Natural killer cell (primary cell): ENCODE measurements at regions not wholly inside any gene's neighbourhood (a gene's known extent, or its start where the extent isn't known, plus 50 kb on each side); places are given as distances from the start of the nearest gene placed in this dataset.

ENCODE experiments used
- ATAC-seq, 3 donors: fragments of 150-1000 bp in 2 of 3; fragments of 200-7000 bp in 1 of 3; cut with Tn5 transposase; 1 replicate in 1 of 3; 2 replicates in 2 of 3; pipeline ENCODE4 v1.10.0; 2021; ENCODE audit warnings: mild to moderate bottlenecking in 2 of 3, moderate library complexity in 2 of 3
- DNase-seq, 2 donors: peaks; one replicate each; pipeline versions ENCODE4 v3.0.0 to v3.0.0-alpha.2; 2013 to 2021; ENCODE audit warnings: mixed read lengths in 1 of 2
- H3K27ac ChIP-seq: one replicate; pipeline ENCODE4 v1.5.1; 2013; ENCODE audit warnings: mild to moderate bottlenecking, low read length
- H3K27me3 ChIP-seq: one replicate; pipeline ENCODE4 v1.6.1; 2013; ENCODE audit warnings: low read length; ENCODE audit not compliant: control insufficient read depth, insufficient read depth
- H3K36me3 ChIP-seq: one replicate; pipeline ENCODE4 v1.6.1; 2013; ENCODE audit warnings: low read length; ENCODE audit not compliant: control insufficient read depth, insufficient read depth
- H3K4me1 ChIP-seq: one replicate; pipeline ENCODE4 v1.6.1; 2013; ENCODE audit warnings: low read length; ENCODE audit not compliant: control insufficient read depth, insufficient read depth
- H3K4me3 ChIP-seq: one replicate; pipeline ENCODE4 v1.5.1; 2013; ENCODE audit warnings: low read length
- H3K9me3 ChIP-seq: one replicate; pipeline ENCODE4 v1.6.1; 2013; ENCODE audit warnings: low read length; ENCODE audit not compliant: control insufficient read depth, insufficient read depth
- H3K27ac Mint-ChIP-seq, 2 donors: one replicate each; pipeline ENCODE4 v1.8.0; 2022; ENCODE audit warnings: mild to moderate bottlenecking in 2 of 2, mixed read lengths in 2 of 2, moderate library complexity in 1 of 2
- H3K27me3 Mint-ChIP-seq, 2 donors: one replicate each; pipeline ENCODE4 v1.8.0; 2022; ENCODE audit warnings: low read depth in 2 of 2, mixed read lengths in 2 of 2
- H3K36me3 Mint-ChIP-seq: one replicate; pipeline ENCODE4 v1.8.0; 2022; ENCODE audit warnings: mixed read lengths
- H3K4me1 Mint-ChIP-seq, 2 donors: one replicate each; pipeline ENCODE4 v1.8.0; 2022; ENCODE audit warnings: mixed read lengths in 2 of 2
- H3K4me3 Mint-ChIP-seq: one replicate; pipeline ENCODE4 v1.8.0; 2022; ENCODE audit warnings: mild to moderate bottlenecking, moderate library complexity, mixed read lengths
- H3K9me3 Mint-ChIP-seq, 2 donors: one replicate each; pipeline ENCODE4 v1.8.0; 2022; ENCODE audit warnings: mixed read lengths in 2 of 2
- WGBS: methylation state at CpG from one replicate; pipeline ENCODE4 v1.1.7; 2013; ENCODE audit warnings: missing lambda C conversion rate; ENCODE audit not compliant: insufficient coverage; 5-methylcytosine and 5-hydroxymethylcytosine counted together
- intact Hi-C: fragments of 100-400 bp; cut with micrococcal nuclease; formaldehyde crosslinking; loops from one replicate; pipeline ENCODE4 v1.14.2; 2022
- TF ChIP-seq, protein P1 (sequence below): fragments of 200-600 bp; IDR thresholded peaks from one replicate; pipeline ENCODE4 v1.8.0; 2022; ENCODE audit warnings: antibody characterized with exemption

DNA sequence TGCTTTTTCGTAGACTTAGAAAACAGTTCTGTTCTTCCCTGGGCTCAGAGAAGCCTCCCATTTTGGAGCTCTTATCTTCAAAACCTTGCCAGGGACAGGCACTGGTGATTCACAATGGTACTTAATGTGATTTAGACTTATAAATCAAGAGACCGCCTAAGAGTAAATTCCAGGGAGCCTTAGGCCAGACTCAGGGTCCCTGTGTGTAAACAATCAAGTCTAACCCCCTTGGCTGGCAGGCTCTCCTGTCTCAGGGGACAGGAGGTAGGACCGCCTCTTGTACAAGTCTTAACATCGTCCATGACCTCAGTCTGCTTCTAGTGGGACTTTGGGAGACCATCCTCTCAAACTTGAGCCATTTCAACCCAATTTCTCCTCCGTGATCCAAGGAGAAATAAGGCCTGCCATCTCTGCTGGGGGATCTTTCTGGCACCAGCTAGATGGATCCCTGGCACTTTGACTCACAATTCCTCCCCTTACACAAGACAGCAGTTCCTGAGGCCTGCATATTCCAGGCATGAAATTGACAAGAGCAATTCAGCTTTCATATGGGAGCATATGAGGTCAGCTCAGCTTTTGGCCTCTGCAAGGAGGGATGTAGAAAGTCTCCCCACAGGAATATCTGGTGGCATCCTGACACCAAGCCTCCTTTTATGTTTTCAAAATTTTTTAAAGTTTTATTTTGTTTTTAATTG, 487.0 kb downstream of the TNS1 start:
- Mint-ChIP-seq H3K36me3 (no peaks in the 10 kb centered on the region), H3K27me3 (peaks cover 5 to 9% of the 10 kb centered on the region in 2 donors), H3K27ac (no peak overlapping the region), H3K4me3 (no peak overlapping the region), H3K4me1 (peaks cover 0 to 6% of the 10 kb centered on the region in 2 donors), H3K9me3 (no peaks in the 10 kb centered on the region)
- H3K4me1 ChIP-seq, result no peaks in the 10 kb centered on the region
- 89% methylated on average over 5 of the region's 5 CpGs for WGBS
- intact Hi-C loops, result no loop called here
- H3K36me3 ChIP-seq, result no peaks in the 10 kb centered on the region
- TF ChIP-seq, protein P1, sequence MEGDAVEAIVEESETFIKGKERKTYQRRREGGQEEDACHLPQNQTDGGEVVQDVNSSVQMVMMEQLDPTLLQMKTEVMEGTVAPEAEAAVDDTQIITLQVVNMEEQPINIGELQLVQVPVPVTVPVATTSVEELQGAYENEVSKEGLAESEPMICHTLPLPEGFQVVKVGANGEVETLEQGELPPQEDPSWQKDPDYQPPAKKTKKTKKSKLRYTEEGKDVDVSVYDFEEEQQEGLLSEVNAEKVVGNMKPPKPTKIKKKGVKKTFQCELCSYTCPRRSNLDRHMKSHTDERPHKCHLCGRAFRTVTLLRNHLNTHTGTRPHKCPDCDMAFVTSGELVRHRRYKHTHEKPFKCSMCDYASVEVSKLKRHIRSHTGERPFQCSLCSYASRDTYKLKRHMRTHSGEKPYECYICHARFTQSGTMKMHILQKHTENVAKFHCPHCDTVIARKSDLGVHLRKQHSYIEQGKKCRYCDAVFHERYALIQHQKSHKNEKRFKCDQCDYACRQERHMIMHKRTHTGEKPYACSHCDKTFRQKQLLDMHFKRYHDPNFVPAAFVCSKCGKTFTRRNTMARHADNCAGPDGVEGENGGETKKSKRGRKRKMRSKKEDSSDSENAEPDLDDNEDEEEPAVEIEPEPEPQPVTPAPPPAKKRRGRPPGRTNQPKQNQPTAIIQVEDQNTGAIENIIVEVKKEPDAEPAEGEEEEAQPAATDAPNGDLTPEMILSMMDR, result no peak
- no peak for DNase-seq
- no peaks in the 10 kb centered on the region for H3K27me3 ChIP-seq
- no peaks in the 10 kb centered on the region for H3K9me3 ChIP-seq
- no peak for ATAC-seq
- H3K4me3 ChIP-seq, result no peak overlapping the region
- H3K27ac ChIP-seq, result no peak overlapping the region

DNA sequence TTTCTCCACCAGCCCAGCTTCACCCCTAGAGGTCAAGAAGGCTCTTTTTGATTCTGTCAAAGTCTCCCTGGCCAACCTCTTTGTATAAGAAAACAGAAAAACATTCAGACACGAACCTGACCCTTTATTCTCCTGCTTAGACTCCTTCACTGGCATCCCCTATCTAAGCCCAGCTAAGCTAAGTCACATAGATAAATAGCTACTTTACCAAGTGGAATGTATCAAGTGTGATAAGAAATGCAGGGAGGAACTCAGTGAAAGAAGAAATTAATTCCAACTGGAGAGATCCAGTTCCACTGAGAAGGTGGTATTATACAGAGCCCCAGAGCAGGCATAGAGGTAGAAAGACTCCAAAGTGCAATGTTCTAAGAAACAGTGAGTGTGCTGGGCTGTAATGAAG, 489.5 kb downstream of the TNS1 start:
- WGBS, result 30% methylated on average over 1 of the region's 1 CpG
- no peak for ATAC-seq
- Mint-ChIP-seq H3K9me3 (no peaks in the 10 kb centered on the region), H3K4me1 (peaks cover 0 to 6% of the 10 kb centered on the region in 2 donors), H3K27ac (no peak overlapping the region), H3K4me3 (no peak overlapping the region), H3K27me3 (peaks cover 11 to 18% of the 10 kb centered on the region in 2 donors), H3K36me3 (no peaks in the 10 kb centered on the region)
- TF ChIP-seq, protein P1, result no peak
- H3K36me3 ChIP-seq, result no peaks in the 10 kb centered on the region
- no peaks in the 10 kb centered on the region for H3K27me3 ChIP-seq
- no peak overlapping the region for H3K4me3 ChIP-seq
- DNase-seq, result no peak
- no peaks in the 10 kb centered on the region for H3K4me1 ChIP-seq
- H3K9me3 ChIP-seq, result no peaks in the 10 kb centered on the region
- intact Hi-C loops, result loop anchor here (5.0 kb wide), 2 partner anchors 816 to 996 kb away; partner anchors contain the start of gene IGFBP5
- H3K27ac ChIP-seq, result no peak overlapping the region

DNA sequence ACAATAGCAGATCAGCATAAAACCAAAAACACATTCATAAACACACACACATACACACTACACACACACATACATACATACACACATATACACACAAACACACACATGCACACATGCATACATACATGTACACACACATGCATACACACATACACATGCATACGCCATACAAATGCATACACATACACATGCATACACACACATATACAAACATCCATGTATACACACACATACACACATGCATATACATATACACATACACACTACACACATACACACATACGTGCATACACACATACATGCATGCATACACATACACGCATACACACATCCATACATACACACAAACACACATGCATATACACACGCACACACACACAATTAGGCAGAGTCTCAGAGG, 490.1 kb downstream of the TNS1 start:
- Mint-ChIP-seq H3K4me3 (no peak overlapping the region), H3K36me3 (no peaks in the 10 kb centered on the region), H3K27me3 (peaks cover 14 to 18% of the 10 kb centered on the region in 2 donors), H3K9me3 (no peaks in the 10 kb centered on the region), H3K27ac (no peak overlapping the region), H3K4me1 (peaks cover 0 to 6% of the 10 kb centered on the region in 2 donors)
- DNase-seq, result no peak
- intact Hi-C loops, result loop anchor here (5.0 kb wide), 2 partner anchors 815 to 995 kb away; partner anchors contain the start of gene IGFBP5
- no peak overlapping the region for H3K27ac ChIP-seq
- 85% methylated on average over 4 of the region's 4 CpGs for WGBS
- no peak for ATAC-seq
- TF ChIP-seq, protein P1, result no peak
- H3K4me1 ChIP-seq, result no peaks in the 10 kb centered on the region
- H3K4me3 ChIP-seq, result no peak overlapping the region
- no peaks in the 10 kb centered on the region for H3K9me3 ChIP-seq
- H3K36me3 ChIP-seq, result no peaks in the 10 kb centered on the region
- H3K27me3 ChIP-seq, result no peaks in the 10 kb centered on the region

DNA sequence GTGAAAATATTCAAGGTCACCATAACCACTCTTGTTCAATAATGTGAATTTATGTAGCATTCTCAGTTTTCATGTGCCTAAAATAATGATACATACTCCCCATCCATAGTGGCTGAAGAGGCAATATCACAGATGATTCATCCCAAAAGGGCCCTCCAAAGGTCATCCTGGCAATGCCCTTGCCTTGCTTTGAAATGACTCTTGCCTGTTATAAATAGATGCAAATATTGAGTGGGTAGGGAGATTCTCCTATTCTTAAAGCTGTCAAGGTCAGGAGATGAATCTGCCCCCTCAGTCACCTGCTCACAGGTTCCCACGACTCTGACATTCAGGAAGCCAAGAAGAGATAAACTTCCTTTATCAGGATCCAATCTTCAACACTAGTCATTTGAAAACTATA, 490.5 kb downstream of the TNS1 start:
- no peak for DNase-seq
- H3K9me3 Mint-ChIP-seq, result no peaks in the 10 kb centered on the region
- no peaks in the 10 kb centered on the region for H3K9me3 ChIP-seq
- no peak overlapping the region for H3K4me3 ChIP-seq
- no peak overlapping the region for H3K4me3 Mint-ChIP-seq
- H3K27ac ChIP-seq, result no peak overlapping the region
- ATAC-seq, result no peak
- TF ChIP-seq, protein P1, result no peak
- no peak overlapping the region for H3K27ac Mint-ChIP-seq
- H3K4me1 Mint-ChIP-seq, result peaks cover 0 to 6% of the 10 kb centered on the region in 2 donors
- H3K4me1 ChIP-seq, result no peaks in the 10 kb centered on the region
- peaks cover 14 to 18% of the 10 kb centered on the region in 2 donors for H3K27me3 Mint-ChIP-seq
- no peaks in the 10 kb centered on the region for H3K27me3 ChIP-seq
- intact Hi-C loops, result loop anchor here (5.0 kb wide), 2 partner anchors 815 to 995 kb away; partner anchors contain the start of gene IGFBP5
- WGBS, result 29% methylated on average over 1 of the region's 1 CpG
- H3K36me3 Mint-ChIP-seq, result no peaks in the 10 kb centered on the region
- H3K36me3 ChIP-seq, result no peaks in the 10 kb centered on the region
